HepG2 (cell line): ENCODE measurements at regions not wholly inside any gene's neighbourhood (a gene's known extent, or its start where the extent isn't known, plus 50 kb on each side); places are given as distances from the start of the nearest gene placed in this dataset.

Source experiments
- ATAC-seq: fragments of 200-7000 bp; cut with Tn5 transposase; 3 replicates; pipeline ENCODE4 v1.9.1; 2020; ENCODE audit warnings: mild to moderate bottlenecking, moderate library complexity
- BruUV-seq: library from RNA; stranded (reverse); fragments of 400-500 nt; replicated peaks from 2 replicates; lab custom pipeline; 2021; lab: Mats Ljungman, UMichigan
- CTCF ChIA-PET: fragments of 300-600 bp; formaldehyde crosslinking; extraction: SDS; loops from one replicate; lab custom pipeline; 2021; ENCODE audit warnings: low total read pairs, inconsistent platforms, low intra/inter-chr PET ratio; lab: Yijun Ruan, JAX
- POLR2A ChIA-PET: fragments of 350-600 bp; sonication (Branson Sonifier 250); formaldehyde crosslinking; loops from one replicate; lab custom pipeline; 2020; ENCODE audit warnings: antibody characterized with exemption, inconsistent platforms; lab: Yijun Ruan, JAX
- DNase-seq: peaks from one replicate; pipeline ENCODE4 v3.0.0-alpha.2; 2015; ENCODE audit warnings: low spot score
- FAIRE-seq: peaks from 3 replicates; lab custom pipeline; 2011; peaks lifted over from hg19 to GRCh38; lab: Jason Lieb, UNC
- H2AFZ ChIP-seq: one replicate; pipeline ENCODE4 v1.6.1; 2011; ENCODE audit warnings: low read length, inconsistent platforms
- H3K27ac ChIP-seq: fragments of 300-600 bp; 3 replicates; pipeline ENCODE4 v1.8.0; 2011; ENCODE audit warnings: mixed run types, mild to moderate bottlenecking, mixed read lengths, low read length, inconsistent platforms; ENCODE audit not compliant: insufficient read depth; ENCODE audit errors: extremely low read length
- H3K27me3 ChIP-seq, 2 experiments: fragments of 200-600 bp in 1 of 2; 2 replicates in 1 of 2; 3 replicates in 1 of 2; pipeline versions ENCODE4 v1.6.0 to v1.8.0; 2011; ENCODE audit warnings: low read length in 2 of 2, mild to moderate bottlenecking in 2 of 2, moderate library complexity in 2 of 2, inconsistent platforms in 1 of 2; ENCODE audit not compliant: insufficient read depth in 2 of 2, control insufficient read depth in 1 of 2
- H3K36me3 ChIP-seq, 2 experiments: fragments of 200-600 bp in 1 of 2; replicated peaks in 1 of 2; 2 replicates in 1 of 2; 3 replicates in 1 of 2; pipeline versions ENCODE4 v1.5.1 to v1.8.0; 2011; ENCODE audit warnings: low read length in 2 of 2, inconsistent platforms in 1 of 2; ENCODE audit not compliant: insufficient read depth in 2 of 2, control insufficient read depth in 1 of 2
- H3K4me1 ChIP-seq: 2 replicates; pipeline ENCODE4 v1.5.1; 2012; ENCODE audit warnings: low read length, inconsistent platforms; ENCODE audit not compliant: insufficient read depth
- H3K4me2 ChIP-seq: 2 replicates; pipeline ENCODE4 v1.6.0; 2011; ENCODE audit warnings: low read depth, low read length, inconsistent platforms
- H3K4me3 ChIP-seq, 3 experiments: fragments of 200-600 bp in 1 of 3; sonication (generic), shearing (Covaris generic) in 1 of 3; replicated peaks in 1 of 3; 2 replicates each; pipeline ENCODE4 v1.5.1; 2011 to 2016; ENCODE audit warnings: low read length in 3 of 3, inconsistent platforms in 2 of 3, low read depth in 2 of 3, mild to moderate bottlenecking in 2 of 3, control low read depth in 1 of 3, mixed read lengths in 1 of 3; ENCODE audit not compliant: insufficient read depth in 1 of 3
- H3K79me2 ChIP-seq: one replicate; pipeline ENCODE4 v1.6.1; 2011; ENCODE audit warnings: low read length, inconsistent platforms; ENCODE audit not compliant: insufficient read depth
- H3K9ac ChIP-seq: 2 replicates; pipeline ENCODE4 v1.6.0; 2011; ENCODE audit warnings: mild to moderate bottlenecking, low read depth, low read length, inconsistent platforms; ENCODE audit not compliant: insufficient read depth
- H3K9me3 ChIP-seq: 2 replicates; pipeline ENCODE4 v1.5.1; 2012; ENCODE audit warnings: mild to moderate bottlenecking, low read length
- H4K20me1 ChIP-seq: 2 replicates; pipeline ENCODE4 v1.6.0; 2011; ENCODE audit warnings: inconsistent platforms, mild to moderate bottlenecking, low read length, moderate library complexity; ENCODE audit not compliant: insufficient read depth
- PRDM4 ChIP-seq: sonication (generic); formaldehyde crosslinking; IDR thresholded peaks from 2 replicates; pipeline ENCODE4 v1.9.0; 2021; ENCODE audit warnings: missing genetic modification reagents, borderline replicate concordance
- SALL1 ChIP-seq: sonication (generic); formaldehyde crosslinking; IDR thresholded peaks from 2 replicates; pipeline ENCODE4 v1.8.0; 2022; ENCODE audit warnings: mild to moderate bottlenecking, missing genetic modification reagents
- TFDP2 ChIP-seq: sonication (generic); formaldehyde crosslinking; IDR thresholded peaks from 2 replicates; pipeline ENCODE4 v1.4.0; 2020; ENCODE audit warnings: missing genetic modification reagents
- ZNF280B ChIP-seq: sonication (generic); formaldehyde crosslinking; IDR thresholded peaks from 2 replicates; pipeline ENCODE4 v1.5.0; 2020; ENCODE audit warnings: missing genetic modification reagents, mild to moderate bottlenecking, borderline replicate concordance
- WGBS: methylation state at CpG from one replicate; pipeline ENCODE4 v1.1.6; 2017; ENCODE audit warnings: low lambda C conversion rate; 5-methylcytosine and 5-hydroxymethylcytosine counted together
- in situ Hi-C: cut with HindIII; loops from 2 replicates; pipeline ENCODE4 v1.10.0; 2017; ENCODE audit warnings: low pct_unique_long_range_greater_than_20kb; ENCODE audit not compliant: extremely low pct_ligation_motif_present
- intact Hi-C: fragments of 100-400 bp; cut with micrococcal nuclease; formaldehyde crosslinking; loops from one replicate; pipeline ENCODE4 v1.10.0; 2022; ENCODE audit not compliant: unreplicated experiment
- TF ChIP-seq, protein P1 (sequence below): sonication (generic); formaldehyde crosslinking; IDR thresholded peaks from 2 replicates; pipeline ENCODE4 v1.4.0; 2020; ENCODE audit warnings: missing genetic modification reagents, borderline replicate concordance

GRCh38 chr2:183255411-183255810 lies 131.2 kb downstream of the NUP35 start:
- ChIA-PET CTCF (no interaction called here), POLR2A (no interaction called here)

More at GRCh38 chr2:183255411-183255810, 131.2 kb downstream of the NUP35 start:
- intact Hi-C loops (no loop called here), in situ Hi-C loops (no loop called here)
- H3K9ac ChIP-seq = no peak overlapping the region
- no peaks in the 10 kb centered on the region for H3K9me3 ChIP-seq
- H2AFZ ChIP-seq = no peak overlapping the region
- no peaks in the 10 kb centered on the region for H3K36me3 ChIP-seq
- no peak for TF ChIP-seq TFDP2 (CRISPR knock-in tag)
- TF ChIP-seq ZNF280B (CRISPR knock-in tag) = no peak
- TF ChIP-seq SALL1 (CRISPR knock-in tag) = no peak
- TF ChIP-seq, protein P1, sequence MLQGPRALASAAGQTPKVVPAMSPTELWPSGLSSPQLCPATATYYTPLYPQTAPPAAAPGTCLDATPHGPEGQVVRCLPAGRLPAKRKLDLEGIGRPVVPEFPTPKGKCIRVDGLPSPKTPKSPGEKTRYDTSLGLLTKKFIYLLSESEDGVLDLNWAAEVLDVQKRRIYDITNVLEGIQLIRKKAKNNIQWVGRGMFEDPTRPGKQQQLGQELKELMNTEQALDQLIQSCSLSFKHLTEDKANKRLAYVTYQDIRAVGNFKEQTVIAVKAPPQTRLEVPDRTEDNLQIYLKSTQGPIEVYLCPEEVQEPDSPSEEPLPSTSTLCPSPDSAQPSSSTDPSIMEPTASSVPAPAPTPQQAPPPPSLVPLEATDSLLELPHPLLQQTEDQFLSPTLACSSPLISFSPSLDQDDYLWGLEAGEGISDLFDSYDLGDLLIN (CRISPR knock-in tag) = no peak
- no peak for TF ChIP-seq PRDM4 (CRISPR knock-in tag)
- no peak overlapping the region for H3K4me2 ChIP-seq
- no peak overlapping the region for H3K27ac ChIP-seq
- no TSS peak for BruUV-seq
- 29% methylated on average over 2 of the region's 2 CpGs for WGBS
- FAIRE-seq (no peak), DNase-seq (no peak), ATAC-seq (no peak)
- H3K4me3 ChIP-seq = no peak overlapping the region
- no peaks in the 10 kb centered on the region for H3K79me2 ChIP-seq
- no peaks in the 10 kb centered on the region for H3K27me3 ChIP-seq
- no peaks in the 10 kb centered on the region for H4K20me1 ChIP-seq
- H3K4me1 ChIP-seq = no peaks in the 10 kb centered on the region
